ENCODE measurements at regions not wholly inside any gene's neighbourhood (a gene's known extent, or its start where the extent isn't known, plus 50 kb on each side); places are given as distances from the start of the nearest gene placed in this dataset.
"Not testable (repeated sequence)": the region's sequence is repeated elsewhere in the genome, so short reads cannot be mapped to it uniquely, and the experiment has no call there.

- Histone ChIP-seq H3K36me3 (no peaks in the 10 kb centered on the region), H3K4me1 (no peaks in the 10 kb centered on the region), H3K27me3 (no peaks in the 10 kb centered on the region), H3K4me3 (no peak overlapping the region), H3K9me3 (no peaks in the 10 kb centered on the region), H3K27ac (no peak overlapping the region)
- no peak for DNase-seq (ENCODE audit: low spot score in 2 of 2)
- intact Hi-C loops (cut with DNase I) = no loop called here
- TF ChIP-seq CTCF (IDR thresholded peaks at IDR 0.05) = no peak
Measured at GRCh38 chr19:20320191-20320590, 153.2 kb downstream of the ZNF486 start.

GRCh38 chr19:20318616-20319015 is 151.6 kb downstream of the ZNF486 start:
- no peak for TF ChIP-seq CTCF (IDR thresholded peaks at IDR 0.05)
- no peak for DNase-seq (ENCODE audit: low spot score in 2 of 2)
- intact Hi-C loops (cut with DNase I) = no loop called here

GRCh38 chr19:20315543-20315942 is 148.5 kb downstream of the ZNF486 start:
- intact Hi-C loops (cut with DNase I) = no loop called here
- DNase-seq (ENCODE audit: low spot score in 2 of 2) = no peak
- H3K4me1 ChIP-seq = no peaks in the 10 kb centered on the region
- no peak overlapping the region for H3K4me3 ChIP-seq
- no peak overlapping the region for H3K27ac ChIP-seq
- H3K27me3 ChIP-seq = no peaks in the 10 kb centered on the region
- H3K36me3 ChIP-seq = no peaks in the 10 kb centered on the region
- H3K9me3 ChIP-seq = no peaks in the 10 kb centered on the region
- TF ChIP-seq CTCF (IDR thresholded peaks at IDR 0.05) = no peak

More at GRCh38 chr19:20318616-20319015, 151.6 kb downstream of the ZNF486 start:
- Histone ChIP-seq H3K4me3 (no peak overlapping the region), H3K9me3 (no peaks in the 10 kb centered on the region), H3K36me3 (no peaks in the 10 kb centered on the region), H3K4me1 (no peaks in the 10 kb centered on the region), H3K27ac (no peak overlapping the region), H3K27me3 (no peaks in the 10 kb centered on the region)

GRCh38 chr19:20313894-20314293 is 146.9 kb downstream of the ZNF486 start:
- Histone ChIP-seq H3K36me3 (no peaks in the 10 kb centered on the region), H3K4me3 (no peak overlapping the region), H3K27ac (no peak overlapping the region), H3K4me1 (no peaks in the 10 kb centered on the region), H3K27me3 (no peaks in the 10 kb centered on the region), H3K9me3 (no peaks in the 10 kb centered on the region)
- intact Hi-C loops (cut with DNase I) = no loop called here
- DNase-seq (ENCODE audit: low spot score in 2 of 2) = no peak
- TF ChIP-seq CTCF (IDR thresholded peaks at IDR 0.05) = no peak

GRCh38 chr19:20307127-20307526 is 140.1 kb downstream of the ZNF486 start:
- no peak overlapping the region for H3K27ac ChIP-seq
- no peak overlapping the region for H3K4me3 ChIP-seq
- TF ChIP-seq CTCF (IDR thresholded peaks at IDR 0.05) = no peak
- intact Hi-C loops (cut with DNase I) = no loop called here
- H3K36me3 ChIP-seq = no peaks in the 10 kb centered on the region
- no peak for DNase-seq (ENCODE audit: low spot score in 2 of 2)
- H3K9me3 ChIP-seq = no peaks in the 10 kb centered on the region
- H3K4me1 ChIP-seq = no peaks in the 10 kb centered on the region
- H3K27me3 ChIP-seq = no peaks in the 10 kb centered on the region

GRCh38 chr19:20296314-20296713 is 129.3 kb downstream of the ZNF486 start:
- H3K27ac ChIP-seq; H3K4me1 ChIP-seq; intact Hi-C loops (cut with DNase I); H3K27me3 ChIP-seq; H3K9me3 ChIP-seq; H3K4me3 ChIP-seq; DNase-seq (ENCODE audit: low spot score in 2 of 2); H3K36me3 ChIP-seq: not testable (repeated sequence)
